Spleen (tissue), 7 donors: ENCODE measurements at regions not wholly inside any gene's neighbourhood (a gene's known extent, or its start where the extent isn't known, plus 50 kb on each side); places are given as distances from the start of the nearest gene placed in this dataset.

Experiments used
- POLR2A ChIP-seq, 3 donors: fragments of 450-650 bp; IDR thresholded peaks; one replicate each; pipeline ENCODE4 v1.5.1; 2017; ENCODE audit warnings: antibody characterized with exemption in 3 of 3, mild to moderate bottlenecking in 1 of 3
- POLR2AphosphoS5 ChIP-seq, 3 donors: sonication (generic); formaldehyde crosslinking; IDR thresholded peaks; one replicate each; pipeline ENCODE4 v1.5.1; 2017; ENCODE audit warnings: antibody characterized with exemption in 3 of 3
- TF ChIP-seq, protein P1 (sequence below), 11 experiments: fragments of 200-600 bp in 7 of 11; fragments of 450-650 bp in 4 of 11; sonication (generic) in 4 of 11; IDR thresholded peaks in 8 of 11; conservative IDR thresholded peaks in 3 of 11; 1 replicate in 7 of 11; 2 replicates in 4 of 11; pipeline versions ENCODE4 v1.4.0 to v1.8.0; 2016 to 2021; ENCODE audit warnings: antibody characterized with exemption in 11 of 11, inconsistent platforms in 4 of 11, mild to moderate bottlenecking in 1 of 11
- donor health status: DM: no; HTN: no; CAD: no; lungs with moderate emphysema.
- donor health status: DM: no; HTN: no; CAD: no.
- donor health status: DM: no; HTN: no; CAD: no.

DNA sequence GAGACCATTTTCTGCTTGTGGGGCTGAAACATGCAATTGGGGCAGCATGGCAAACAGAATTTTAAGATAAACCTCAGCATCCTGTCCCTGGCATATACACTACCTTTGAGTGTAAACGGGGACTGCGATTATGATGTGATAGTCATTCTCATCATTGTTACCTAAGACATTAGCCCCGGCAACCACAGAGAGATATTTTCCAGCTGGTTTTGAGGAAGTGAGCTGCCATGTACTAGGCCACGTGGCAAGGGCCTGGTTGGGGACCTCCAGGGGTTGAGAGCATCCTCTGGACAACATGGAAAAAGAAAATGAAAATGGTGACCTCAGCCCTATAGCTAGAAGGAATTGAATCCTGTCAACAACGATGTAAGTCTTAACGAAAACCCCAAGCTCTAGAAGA is 623.6 kb upstream of the CDH18 start:
- TF ChIP-seq, protein P1, sequence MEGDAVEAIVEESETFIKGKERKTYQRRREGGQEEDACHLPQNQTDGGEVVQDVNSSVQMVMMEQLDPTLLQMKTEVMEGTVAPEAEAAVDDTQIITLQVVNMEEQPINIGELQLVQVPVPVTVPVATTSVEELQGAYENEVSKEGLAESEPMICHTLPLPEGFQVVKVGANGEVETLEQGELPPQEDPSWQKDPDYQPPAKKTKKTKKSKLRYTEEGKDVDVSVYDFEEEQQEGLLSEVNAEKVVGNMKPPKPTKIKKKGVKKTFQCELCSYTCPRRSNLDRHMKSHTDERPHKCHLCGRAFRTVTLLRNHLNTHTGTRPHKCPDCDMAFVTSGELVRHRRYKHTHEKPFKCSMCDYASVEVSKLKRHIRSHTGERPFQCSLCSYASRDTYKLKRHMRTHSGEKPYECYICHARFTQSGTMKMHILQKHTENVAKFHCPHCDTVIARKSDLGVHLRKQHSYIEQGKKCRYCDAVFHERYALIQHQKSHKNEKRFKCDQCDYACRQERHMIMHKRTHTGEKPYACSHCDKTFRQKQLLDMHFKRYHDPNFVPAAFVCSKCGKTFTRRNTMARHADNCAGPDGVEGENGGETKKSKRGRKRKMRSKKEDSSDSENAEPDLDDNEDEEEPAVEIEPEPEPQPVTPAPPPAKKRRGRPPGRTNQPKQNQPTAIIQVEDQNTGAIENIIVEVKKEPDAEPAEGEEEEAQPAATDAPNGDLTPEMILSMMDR (IDR thresholded peaks at IDR 0.05 in 8 of 11, conservative IDR thresholded peaks at IDR 0.05 in 3 of 11), result no peak
- no peak for TF ChIP-seq POLR2AphosphoS5 (IDR thresholded peaks at IDR 0.05)
- TF ChIP-seq POLR2A (IDR thresholded peaks at IDR 0.05), result no peak
